Stimulated activated CD4-positive, alpha-beta T cell treated with anti-CD3 and anti-CD28 coated beads, Interleukin-15, amount 100 ng/mL, for 24 hours (primary cell): ENCODE measurements at regions not wholly inside any gene's neighbourhood (a gene's known extent, or its start where the extent isn't known, plus 50 kb on each side); places are given as distances from the start of the nearest gene placed in this dataset.

ENCODE experiments used
- DNase-seq: peaks from one replicate; pipeline ENCODE4 v3.0.0-alpha.2; 2020

DNA sequence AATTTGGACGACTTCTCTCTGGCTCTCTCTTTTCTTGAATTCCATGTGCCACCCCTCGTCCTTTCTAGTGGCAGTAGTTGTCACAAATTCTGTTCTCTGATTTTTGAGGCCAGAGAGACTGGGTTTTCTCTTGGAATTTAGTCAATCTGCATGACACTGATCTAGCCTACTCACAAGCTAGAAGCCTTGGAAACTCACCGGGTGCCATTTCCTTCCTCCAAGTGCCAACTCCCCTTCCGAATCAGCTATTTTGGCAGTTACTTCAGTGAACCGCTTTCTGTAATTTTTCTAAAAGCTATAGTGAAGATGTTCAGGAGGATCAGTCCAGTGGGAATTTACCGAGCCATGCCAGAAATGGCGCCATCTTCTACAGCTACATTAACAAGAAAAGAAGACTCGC, 228.9 kb downstream of the PMP22 start:
- no peak for DNase-seq

DNA sequence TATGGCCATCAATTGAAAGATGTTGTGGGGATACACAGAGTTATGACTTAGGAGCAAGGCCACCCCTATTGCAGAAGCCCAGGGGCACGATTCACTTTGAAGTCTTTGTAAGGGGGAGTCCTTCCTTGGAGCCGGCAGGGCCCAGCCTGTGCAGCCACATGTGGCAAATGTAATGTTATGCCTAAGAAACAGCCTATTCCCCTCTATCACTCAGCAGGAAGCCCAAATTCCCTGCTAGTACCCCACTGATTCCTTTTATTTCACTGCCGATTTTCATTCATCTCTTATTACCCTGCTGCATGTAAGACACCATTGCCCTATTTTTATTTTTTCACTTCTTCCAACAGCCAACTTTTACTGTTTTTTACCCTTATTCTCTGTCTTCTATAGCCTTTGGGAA, 233.2 kb downstream of the PMP22 start:
- DNase-seq = no peak

DNA sequence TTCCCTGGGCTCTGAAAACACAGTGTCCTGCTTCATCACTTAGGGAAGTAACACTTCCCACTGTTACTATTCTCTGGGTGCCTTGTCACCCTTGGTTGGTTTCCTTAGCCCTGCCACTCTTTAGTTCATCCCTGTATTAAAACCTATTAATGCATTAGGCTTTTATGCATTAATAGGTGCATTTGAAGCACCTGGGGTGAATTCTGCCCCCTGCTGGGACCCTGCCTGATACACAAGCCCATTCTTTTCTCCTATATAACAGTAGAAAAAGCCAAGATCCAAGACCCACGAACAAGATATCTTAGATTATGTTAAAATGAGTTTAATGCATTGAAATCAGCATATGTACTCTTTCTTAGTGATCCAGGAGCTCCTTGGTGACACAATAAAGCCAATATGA, 235.7 kb downstream of the PMP22 start:
- no peak for DNase-seq

DNA sequence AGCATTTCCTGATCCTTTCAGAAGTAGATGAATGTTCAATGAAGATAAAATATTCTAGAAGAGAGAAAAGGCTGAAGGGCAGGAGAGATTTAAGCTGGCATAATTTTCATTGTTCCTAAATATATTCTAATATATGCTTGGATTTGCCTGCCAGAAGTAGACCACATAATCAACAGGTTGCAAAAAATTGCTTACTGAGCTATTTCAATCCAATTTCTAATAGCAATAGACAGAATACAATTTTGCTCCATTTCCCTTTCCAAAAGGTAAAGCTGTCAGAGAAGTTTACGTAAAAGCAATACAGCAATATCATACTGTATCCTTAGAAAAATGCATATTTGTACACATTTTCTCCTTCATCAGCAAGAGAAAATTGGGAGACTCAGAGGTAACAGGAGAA, 237.3 kb downstream of the PMP22 start:
- DNase-seq = no peak

DNA sequence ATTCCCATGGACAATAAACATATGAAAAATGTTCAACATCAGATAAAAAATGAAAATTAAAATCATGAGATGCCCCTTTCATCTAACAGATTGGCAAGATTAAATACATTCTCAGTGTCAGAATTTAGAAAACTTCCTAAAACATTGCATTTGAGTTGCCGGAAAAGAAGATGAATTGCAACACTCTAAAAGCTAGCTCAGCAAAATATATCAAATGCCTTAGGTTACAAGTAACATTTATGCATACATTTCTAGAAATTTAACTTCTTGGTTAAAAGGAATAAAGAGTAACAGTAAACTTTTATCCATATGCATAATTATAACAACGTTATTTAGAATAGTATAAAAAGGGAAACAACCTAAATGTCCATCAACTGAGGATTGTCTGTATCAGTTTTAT, 239.0 kb downstream of the PMP22 start:
- no peak for DNase-seq

DNA sequence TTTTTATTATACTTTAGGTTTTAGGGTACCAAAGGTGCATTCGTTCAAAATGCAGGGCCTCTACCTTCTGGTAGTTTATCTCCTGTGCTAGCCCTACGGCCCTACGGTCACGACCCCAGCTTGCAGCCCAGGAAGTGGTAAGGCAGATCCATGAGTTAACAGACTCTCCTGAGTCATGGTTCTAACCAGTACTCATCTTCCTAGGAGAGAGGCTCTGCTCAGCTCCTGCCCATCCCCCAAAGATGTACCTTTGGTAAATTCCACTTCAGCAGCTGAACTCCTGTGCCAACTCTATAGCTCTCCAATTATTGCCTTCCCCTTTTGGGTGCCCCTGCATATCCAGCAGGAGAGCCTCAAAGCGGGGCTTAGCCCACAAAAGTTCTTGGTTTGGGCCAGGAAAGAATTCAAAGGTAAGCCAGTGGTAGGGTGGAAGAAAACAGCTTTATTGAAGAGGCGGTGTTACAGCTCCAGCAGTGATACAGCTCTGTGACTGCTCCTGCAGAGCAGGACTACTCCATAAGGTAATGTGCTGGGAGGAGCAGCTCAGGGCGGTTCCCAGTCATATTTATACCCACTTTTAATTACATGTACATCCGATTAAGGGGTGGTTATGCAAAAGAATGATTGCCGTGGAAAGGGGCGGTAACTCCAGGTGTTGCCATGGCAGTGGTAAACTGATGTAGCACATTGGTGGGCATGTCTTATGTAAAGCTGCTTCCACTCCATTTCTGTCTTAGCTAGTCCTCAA, 241.4 kb downstream of the PMP22 start:
- DNase-seq = no peak

DNA sequence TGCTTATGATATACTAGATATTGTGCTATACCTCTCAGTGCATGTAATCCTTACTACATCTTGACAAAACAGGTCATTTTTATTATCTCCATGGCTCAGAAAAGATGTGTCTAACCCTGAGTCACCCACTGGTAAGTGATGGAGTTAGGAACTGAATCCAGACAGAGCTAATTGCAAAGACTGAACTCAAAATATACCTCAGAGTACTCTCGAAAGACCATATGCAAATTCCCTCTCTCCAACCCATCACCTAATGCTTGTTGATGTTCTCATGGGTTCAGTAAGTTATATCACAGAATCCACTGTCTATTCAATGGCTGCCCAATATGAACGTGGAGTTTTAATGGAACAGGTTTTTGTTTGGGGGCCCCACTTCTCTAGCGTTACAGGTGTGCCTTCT, 246.0 kb downstream of the PMP22 start:
- no peak for DNase-seq

DNA sequence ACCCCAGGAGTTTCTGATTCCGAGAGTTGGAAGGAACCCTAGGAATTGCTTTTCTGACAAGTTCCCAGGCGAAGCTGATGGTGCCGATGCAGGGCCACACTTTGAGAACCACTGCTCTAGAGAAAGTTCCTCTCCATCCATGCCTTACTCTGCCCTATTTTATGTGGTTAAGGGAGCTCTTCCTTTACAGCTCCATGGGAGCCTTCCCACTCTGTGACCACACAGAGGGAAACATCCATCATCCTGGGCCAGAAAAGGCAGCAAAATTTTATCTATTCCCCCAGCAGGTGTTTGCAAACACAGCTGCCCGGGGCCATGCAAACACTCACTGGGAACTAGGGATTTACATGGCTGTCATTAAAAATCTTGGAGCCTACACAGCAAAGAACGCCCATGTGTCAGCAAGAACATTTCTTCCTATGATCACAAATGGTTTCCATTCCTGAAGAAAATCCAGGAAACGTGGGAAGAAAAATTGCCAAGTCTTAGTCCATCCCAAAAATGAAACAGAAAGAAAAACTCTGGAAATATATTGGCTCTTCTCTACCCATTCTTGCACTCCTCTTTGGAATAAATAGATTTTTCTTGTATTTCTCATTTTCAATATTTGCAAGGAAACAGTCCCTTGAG, 252.7 kb downstream of the PMP22 start:
- DNase-seq = no peak

DNA sequence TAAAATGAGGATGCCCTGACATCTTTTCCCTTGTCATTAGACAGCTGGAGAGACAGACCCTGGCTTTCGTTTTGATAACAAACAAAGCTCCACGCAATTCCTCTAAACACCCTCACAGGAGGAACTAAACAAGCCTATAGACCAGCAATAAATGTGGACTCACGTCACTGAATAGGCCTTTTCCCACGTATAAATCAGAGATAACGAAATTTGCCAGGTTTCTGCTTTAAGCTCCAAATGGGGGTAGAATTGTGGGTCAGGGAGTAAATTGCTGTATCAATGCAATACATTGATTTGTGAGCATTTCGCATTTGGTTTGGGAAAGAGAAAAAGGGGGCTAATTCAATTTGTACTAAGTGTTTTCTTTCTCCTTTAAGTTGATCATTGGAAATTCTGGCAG, 256.0 kb downstream of the PMP22 start:
- DNase-seq = no peak

DNA sequence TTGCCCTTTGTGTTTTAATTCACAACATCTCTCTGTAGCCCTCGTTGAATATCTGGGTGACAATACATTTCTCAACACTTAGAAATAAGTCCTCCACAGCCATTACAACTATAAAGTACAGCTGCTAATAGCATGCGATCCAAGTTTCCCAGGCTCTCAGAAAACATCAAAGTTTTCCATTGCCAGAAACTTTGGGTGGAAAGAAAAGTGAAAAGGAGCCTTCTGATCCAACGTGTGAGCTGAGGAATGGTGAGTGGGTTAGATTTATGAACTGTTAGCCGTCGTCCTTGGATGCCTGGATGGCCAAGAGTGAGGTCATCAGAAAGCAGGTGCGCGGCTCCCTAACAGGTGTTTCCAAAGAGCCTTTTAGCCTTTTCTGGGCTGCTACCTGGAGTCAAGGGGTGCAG, 258.0 kb downstream of the PMP22 start:
- DNase-seq = no peak

DNA sequence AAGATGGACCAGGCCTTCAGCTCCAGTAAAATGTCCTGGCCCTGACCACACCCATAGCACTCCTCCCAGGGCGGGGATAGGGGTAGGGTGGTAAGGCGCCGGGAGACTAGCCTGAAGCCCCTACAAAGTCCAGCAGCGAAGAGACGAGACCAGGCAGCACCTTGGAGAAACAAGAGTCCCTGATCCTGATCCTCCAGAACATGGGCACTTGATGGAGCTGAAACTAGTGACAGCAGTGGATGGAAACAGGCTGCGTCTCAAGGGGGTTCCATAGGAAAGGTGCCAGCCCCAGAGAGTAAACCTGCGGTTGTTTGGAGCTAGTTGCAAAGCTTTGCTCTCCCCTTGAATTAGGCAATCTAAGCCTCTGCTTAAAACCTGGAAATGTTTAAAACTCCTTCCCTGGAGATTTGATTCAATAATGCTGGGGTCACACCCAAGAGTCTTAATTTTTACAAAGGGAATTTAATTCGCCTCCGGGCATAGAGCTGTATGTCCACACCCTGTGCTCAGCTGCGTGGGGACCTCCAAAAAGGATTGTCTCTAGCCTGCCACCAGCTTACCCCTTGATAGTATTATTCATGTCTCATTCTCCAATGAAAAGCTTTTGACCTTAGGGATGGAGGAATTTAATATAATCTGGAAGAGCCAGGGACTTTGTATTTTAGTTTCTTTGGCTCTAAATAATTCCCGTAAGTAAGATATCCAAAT, 258.6 kb downstream of the PMP22 start:
- DNase-seq = no peak

DNA sequence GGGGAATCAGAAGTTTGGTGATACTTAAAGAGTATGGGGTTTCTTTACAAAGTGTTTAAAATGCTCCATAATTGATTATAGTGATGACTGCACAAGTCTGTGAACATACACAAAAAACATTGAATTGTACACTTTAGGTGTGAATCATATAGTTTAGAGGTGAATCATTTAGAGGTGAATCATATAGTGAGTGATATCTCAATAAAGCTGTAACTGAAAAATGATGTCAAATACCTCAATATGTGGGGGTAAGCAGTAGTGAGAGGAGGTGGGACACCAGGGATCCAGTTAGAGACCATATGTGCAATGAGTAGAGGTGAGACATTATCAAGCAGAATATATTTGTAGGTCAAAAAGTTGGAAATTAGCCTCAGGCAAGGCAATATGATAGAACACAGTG, 264.5 kb downstream of the PMP22 start:
- no peak for DNase-seq

DNA sequence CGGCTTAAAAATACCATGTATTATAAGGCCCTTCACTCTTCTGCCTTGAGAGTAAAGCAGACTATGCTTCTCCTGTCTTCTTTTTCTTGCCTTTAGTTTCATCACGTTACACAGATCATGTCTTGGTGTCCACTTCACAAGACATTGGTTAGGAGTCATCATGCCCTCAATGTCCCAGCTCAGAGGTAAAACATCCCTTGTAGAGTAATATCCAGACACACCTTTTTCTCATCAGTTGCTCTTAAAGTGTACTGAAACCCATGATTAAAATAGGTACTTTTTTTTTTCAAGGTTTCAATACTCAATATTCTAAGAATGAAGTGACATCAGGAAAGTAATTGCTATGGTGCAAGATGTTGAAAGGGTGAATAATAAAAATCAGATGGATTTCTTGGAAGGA, 267.8 kb downstream of the PMP22 start:
- no peak for DNase-seq

DNA sequence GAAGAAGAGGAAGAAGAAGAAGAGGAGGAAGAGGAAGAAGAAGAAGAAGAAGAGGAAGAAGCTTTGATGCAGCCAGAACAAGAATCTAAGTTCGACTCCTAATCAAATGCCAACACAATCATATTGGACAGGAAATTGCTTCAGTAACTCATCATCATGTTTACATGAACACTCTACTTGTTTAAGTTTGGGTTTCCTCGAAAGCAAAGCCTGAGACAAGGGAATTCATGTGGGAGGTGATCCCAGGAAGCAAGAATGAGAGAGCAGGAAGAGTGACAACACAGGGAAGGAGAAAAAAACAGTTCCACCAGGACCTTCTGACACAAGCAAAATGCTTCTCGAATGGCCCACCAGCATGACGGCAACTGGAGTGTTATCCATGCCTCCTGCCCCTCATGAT, 279.0 kb downstream of the PMP22 start:
- no peak for DNase-seq

DNA sequence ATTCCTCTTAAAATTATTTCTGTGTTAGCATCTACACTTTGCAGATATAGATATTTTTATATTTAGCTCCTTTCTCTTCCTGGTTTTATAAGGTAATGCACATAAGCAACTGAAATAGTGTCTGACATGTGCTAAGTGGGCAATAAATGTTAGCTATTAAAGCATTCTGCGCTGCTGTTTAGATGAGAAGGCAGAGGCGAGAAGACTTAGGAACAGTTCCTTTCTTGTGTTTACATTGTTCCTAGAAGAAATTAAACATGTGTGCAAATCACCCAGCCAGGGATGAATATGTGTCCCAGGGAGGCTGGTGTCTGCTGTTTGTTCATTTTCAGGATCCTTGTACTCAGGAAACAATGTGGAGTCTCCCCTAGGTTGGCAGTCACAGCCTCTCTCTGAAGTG, 292.3 kb downstream of the PMP22 start:
- DNase-seq = no peak

DNA sequence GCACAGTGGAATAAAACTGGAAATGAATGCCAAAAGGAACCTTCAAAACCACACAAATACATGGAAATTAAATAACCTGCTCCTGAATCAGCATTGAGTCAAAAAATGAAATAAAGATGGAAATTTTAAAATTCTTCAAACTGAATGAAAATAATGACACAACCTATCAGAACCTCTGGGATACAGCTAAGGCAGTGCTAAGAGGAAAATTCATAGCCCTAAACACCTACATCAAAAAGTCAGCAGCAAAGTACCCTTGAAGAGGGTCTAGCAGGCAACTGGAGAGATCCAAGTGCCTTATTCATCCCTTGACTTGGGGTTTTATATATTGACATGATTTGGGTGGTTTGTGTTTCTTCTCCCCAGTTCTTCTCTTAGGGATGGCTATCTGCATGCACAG, 294.1 kb downstream of the PMP22 start:
- no peak for DNase-seq

DNA sequence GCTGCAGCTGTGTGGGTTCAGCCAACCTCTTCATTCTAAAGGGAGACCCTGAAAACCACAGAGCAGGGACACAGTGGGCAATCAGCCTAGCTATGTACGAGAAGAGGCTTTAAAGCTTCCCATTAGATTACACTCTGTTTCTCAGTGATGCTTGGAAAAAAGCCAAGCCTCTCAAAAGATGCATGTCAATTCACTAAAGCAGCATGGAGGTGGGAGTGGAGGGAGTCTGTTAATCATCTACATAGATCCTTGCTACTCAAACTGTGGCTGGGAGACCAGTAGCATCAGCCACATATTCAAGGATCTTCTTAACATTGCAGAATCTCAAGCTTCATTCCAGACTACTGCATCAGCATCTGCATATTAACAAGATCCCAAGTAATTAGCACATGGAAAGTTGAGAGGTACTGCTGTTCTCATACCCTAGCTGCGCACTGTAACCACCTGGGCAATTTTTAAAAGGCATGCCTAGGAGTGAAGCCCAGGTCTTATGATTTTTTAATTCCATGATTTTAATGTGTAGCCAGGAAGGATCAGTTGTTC, 305.9 kb downstream of the PMP22 start:
- no peak for DNase-seq

DNA sequence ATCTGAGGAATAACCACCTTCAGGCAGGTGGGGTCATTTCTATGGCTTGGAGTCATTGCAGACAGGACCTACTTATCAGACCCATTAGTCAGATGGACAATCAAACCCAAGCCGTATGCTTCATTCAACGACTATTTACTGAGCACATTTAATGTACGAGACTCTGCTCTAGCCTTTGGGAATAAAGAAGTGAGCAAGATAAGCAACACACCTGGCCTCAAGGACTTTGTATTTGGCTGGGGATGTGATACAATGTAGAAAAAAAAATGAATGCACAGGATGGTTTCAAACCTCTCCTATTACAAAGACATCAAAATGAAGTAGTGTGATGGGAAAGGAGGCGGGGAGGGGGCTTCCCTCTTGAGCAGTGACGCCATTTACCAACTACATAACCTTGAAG, 311.7 kb downstream of the PMP22 start:
- no peak for DNase-seq

DNA sequence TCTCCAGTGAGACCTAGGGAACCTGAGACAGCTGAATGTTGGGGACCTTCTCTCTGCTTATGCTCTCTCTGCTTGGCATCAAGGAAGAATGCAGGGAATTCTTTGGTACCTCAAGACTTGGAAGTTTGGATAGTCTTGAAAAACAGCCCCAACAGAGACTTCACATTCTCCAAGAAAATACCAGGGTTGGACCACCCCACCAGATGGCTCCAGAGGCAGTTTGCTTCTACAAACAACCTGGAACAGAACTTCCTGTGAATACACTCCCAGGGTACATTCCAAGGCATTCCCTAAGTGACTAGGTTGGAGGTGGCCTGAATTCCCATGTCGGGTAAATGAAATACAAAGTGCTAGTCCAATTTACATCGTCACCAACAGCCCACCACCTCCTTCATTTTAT, 314.4 kb downstream of the PMP22 start:
- no peak for DNase-seq

DNA sequence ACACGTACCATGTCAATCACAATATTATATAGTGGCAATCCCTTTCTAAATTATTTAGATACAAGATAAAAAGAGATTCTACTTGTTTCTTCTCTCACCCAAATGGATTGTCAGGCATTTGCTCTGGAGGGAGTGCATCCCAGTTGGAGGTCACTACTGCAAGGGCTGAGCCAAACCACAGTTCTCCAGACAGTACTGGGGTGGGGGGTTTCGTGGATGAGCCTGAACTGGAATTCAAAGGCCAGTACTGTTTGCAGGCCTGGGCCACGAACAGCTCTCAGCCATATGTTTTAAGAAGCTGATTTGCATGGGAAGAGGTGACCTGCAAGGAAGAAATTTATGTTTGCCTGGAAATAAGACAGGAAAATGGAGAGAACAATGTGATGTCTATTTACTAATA, 314.9 kb downstream of the PMP22 start:
- no peak for DNase-seq

DNA sequence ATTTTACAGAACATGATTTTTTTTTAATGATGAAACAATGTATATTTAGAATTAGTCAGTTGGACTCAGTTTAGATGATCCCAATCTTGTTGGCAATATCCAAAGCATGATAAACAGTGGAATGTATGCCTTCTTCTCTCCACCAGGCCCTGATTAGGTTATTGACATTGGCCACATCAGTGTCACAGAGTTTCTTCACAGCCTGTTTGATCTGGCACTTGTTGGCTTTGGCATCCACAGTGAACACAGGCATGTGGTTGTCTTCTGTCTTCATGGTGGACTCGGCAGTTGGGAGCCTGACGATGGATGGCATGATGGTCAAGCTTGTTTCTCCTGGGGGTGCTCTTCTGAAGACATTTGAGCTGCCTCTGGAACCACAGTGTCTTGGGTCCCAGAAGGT, 317.5 kb downstream of the PMP22 start:
- DNase-seq = no peak

DNA sequence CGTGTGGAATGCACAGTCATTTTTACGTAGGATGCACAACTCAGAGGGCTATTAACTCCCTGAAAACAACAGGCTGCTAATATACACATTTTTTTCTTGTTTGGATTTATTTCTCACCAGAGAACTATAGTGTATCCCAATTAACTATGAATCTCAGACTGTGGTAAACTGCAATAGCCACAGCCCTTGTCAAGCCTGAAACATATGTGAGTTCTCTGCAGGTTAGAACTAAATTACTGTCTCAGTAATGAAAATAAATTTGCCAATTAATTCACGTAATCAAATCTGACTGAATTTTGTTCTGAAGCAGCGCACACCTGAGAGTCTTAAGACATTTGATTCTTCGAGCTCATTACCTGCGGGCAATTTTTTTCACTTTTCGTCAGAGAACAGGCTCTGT, 318.6 kb downstream of the PMP22 start:
- DNase-seq = no peak

DNA sequence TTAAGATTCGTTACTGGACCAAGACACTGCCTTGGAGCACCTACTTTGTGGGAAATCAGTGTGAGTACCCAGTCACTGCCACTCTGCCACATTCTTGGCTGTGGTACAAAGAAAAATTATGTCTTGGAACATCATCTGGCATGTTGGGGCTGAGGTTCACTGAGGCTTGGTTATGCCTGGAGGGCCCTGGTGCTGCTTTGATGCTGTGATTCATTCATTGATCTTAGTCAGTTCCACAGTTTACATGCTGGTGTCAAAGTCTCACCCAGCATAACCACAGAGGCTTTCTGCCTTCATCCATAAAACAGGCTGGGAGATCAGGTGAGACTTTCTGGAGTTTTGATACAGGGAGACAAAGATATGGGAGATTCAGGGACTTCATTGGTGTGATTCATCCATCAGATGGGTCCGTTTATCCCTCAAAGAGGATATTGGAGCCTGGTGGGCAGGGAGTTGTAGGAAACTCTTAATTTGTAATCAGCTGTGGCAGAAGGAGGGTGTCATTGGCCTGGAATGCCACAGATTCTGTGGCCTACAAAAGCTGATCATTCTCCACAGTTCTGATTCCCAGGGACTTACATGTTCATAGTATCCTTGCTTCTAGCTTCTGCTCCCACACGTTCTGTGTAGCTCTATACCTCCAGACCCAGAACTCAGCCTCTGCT, 322.5 kb downstream of the PMP22 start:
- no peak for DNase-seq

DNA sequence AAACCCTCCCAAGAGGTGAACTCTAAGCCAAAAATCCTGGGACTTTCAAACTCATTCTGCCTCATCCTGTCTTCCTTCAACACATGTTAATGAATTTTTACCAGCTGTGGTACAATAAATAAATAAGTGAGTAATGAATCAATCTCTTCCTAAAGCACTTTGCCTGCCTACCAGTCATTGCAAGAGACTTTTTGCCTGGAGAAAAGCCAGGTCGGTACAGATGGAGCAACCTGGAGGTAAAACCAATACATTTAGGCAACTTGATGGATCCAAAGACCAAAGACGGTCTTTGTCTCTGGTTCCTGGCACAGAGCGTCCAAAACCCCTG, 324.2 kb downstream of the PMP22 start:
- DNase-seq = no peak
